ENCODE measurements at regions not wholly inside any gene's neighbourhood (a gene's known extent, or its start where the extent isn't known, plus 50 kb on each side); places are given as distances from the start of the nearest gene placed in this dataset.

DNA sequence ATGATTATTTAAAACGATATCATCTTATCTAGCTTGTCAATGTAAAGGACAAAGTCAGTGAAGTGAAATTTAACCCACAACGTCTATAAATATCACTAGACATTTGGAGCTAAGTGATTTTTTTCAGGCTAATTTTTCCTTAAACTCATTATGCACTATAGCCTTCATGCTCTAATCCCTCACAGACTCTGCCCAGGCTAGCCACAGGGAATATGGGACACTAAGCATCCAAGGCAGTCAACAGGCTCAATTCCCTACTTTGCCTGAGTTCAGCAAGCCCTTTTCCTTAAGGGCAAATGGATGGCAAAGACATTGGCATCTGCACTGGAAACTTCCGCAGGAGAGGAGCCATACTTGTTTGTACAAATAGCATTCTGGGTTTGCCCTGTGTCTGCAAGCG, 577.0 kb downstream of the LMO4 start:
- H3K9ac ChIP-seq (ENCODE audit: low read length): no peak overlapping the region
- no peaks in the 10 kb centered on the region for H3K9me3 ChIP-seq (ENCODE audit: low read length)
- no peak overlapping the region for H3K4me3 ChIP-seq (ENCODE audit: low read length)
- no peaks in the 10 kb centered on the region for H3K4me1 ChIP-seq (ENCODE audit: low read length)
- no peaks in the 10 kb centered on the region for H3K36me3 ChIP-seq (ENCODE audit: insufficient read depth, low read length)
- no peak overlapping the region for H3K27ac ChIP-seq (ENCODE audit: low read length)
- no peaks in the 10 kb centered on the region for H4K20me1 ChIP-seq (ENCODE audit: insufficient read depth, low read depth, low read length)
- no peaks in the 10 kb centered on the region for H3K27me3 ChIP-seq (ENCODE audit: low read length)
- H3K79me2 ChIP-seq (ENCODE audit: low read length): no peaks in the 10 kb centered on the region
- no peaks in the 10 kb centered on the region for H3K9me2 ChIP-seq (replicated peaks; ENCODE audit: insufficient read depth, low read length)
- H3K4me2 ChIP-seq (ENCODE audit: low read depth, low read length, poor library complexity, severe bottlenecking): no peak overlapping the region
- no peak for DNase-seq
- no peak overlapping the region for H2AFZ ChIP-seq (ENCODE audit: low read length)

DNA sequence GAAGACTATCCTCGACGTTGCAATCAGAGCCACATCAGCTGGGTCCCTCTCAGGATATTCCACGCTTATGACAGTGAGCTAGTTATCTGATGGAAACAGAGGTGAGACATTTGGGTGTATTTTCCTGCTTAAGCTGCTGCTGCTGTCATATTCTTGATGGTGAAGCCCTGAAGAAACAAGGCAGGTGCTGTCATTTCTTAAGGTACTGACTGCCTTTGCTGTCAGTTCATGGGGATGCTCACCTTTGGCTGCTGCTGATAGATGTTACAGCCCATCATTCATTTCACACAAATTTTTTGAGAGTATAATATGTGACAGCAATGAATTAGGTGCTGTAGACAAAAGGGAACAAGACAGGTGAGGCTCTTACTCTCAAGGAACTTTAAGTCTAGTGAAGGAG, 577.4 kb downstream of the LMO4 start:
- H3K9me2 ChIP-seq (replicated peaks; ENCODE audit: insufficient read depth, low read length): no peaks in the 10 kb centered on the region
- no peak overlapping the region for H3K27ac ChIP-seq (ENCODE audit: low read length)
- H3K4me2 ChIP-seq (ENCODE audit: low read depth, low read length, poor library complexity, severe bottlenecking): no peak overlapping the region
- H3K9ac ChIP-seq (ENCODE audit: low read length): no peak overlapping the region
- no peak overlapping the region for H3K4me3 ChIP-seq (ENCODE audit: low read length)
- no peak overlapping the region for H2AFZ ChIP-seq (ENCODE audit: low read length)
- no peak for DNase-seq
- H3K27me3 ChIP-seq (ENCODE audit: low read length): no peaks in the 10 kb centered on the region
- no peaks in the 10 kb centered on the region for H3K36me3 ChIP-seq (ENCODE audit: insufficient read depth, low read length)
- no peaks in the 10 kb centered on the region for H4K20me1 ChIP-seq (ENCODE audit: insufficient read depth, low read depth, low read length)
- H3K4me1 ChIP-seq (ENCODE audit: low read length): no peaks in the 10 kb centered on the region
- no peaks in the 10 kb centered on the region for H3K79me2 ChIP-seq (ENCODE audit: low read length)
- H3K9me3 ChIP-seq (ENCODE audit: low read length): no peaks in the 10 kb centered on the region

DNA sequence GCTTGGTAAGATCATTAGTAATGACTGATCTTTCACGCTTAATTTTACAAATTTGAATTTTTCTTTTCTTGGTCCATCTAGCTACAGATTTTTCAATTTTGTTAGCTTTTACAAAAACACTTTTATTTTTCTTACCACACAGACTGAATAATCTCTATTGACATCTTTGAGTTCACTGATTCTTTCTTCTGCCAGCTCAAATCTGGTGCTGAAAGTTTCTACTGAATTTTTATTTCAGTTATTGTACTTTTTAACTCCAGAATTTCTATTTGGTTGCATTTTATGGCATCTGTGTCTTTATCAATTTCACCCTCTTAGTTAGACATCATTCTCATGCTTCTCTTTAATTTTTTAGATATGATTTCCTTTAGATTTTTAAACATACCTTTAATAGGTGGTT, 584.7 kb downstream of the LMO4 start:
- no peak overlapping the region for H3K4me2 ChIP-seq (ENCODE audit: low read depth, low read length, poor library complexity, severe bottlenecking)
- H3K36me3 ChIP-seq (ENCODE audit: insufficient read depth, low read length): no peaks in the 10 kb centered on the region
- no peak overlapping the region for H3K9ac ChIP-seq (ENCODE audit: low read length)
- H4K20me1 ChIP-seq (ENCODE audit: insufficient read depth, low read depth, low read length): no peaks in the 10 kb centered on the region
- DNase-seq: no peak
- no peak overlapping the region for H3K4me3 ChIP-seq (ENCODE audit: low read length)
- H3K27me3 ChIP-seq (ENCODE audit: low read length): no peaks in the 10 kb centered on the region
- peaks cover 5% of the 10 kb centered on the region; the same call in 1 of the 2 replicates for H3K9me3 ChIP-seq (ENCODE audit: low read length)
- no peaks in the 10 kb centered on the region for H3K79me2 ChIP-seq (ENCODE audit: low read length)
- H3K27ac ChIP-seq (ENCODE audit: low read length): no peak overlapping the region
- H2AFZ ChIP-seq (ENCODE audit: low read length): no peak overlapping the region
- H3K4me1 ChIP-seq (ENCODE audit: low read length): no peaks in the 10 kb centered on the region
- H3K9me2 ChIP-seq (replicated peaks; ENCODE audit: insufficient read depth, low read length): no peaks in the 10 kb centered on the region

GRCh38 chr1:87914396-87914795, 585.7 kb downstream of the LMO4 start:
- H4K20me1 ChIP-seq (ENCODE audit: insufficient read depth, low read depth, low read length): no peaks in the 10 kb centered on the region
- H3K9me3 ChIP-seq (ENCODE audit: low read length): peaks cover 5% of the 10 kb centered on the region; the same call in 1 of the 2 replicates
- no peak overlapping the region for H2AFZ ChIP-seq (ENCODE audit: low read length)
- no peak overlapping the region for H3K4me2 ChIP-seq (ENCODE audit: low read depth, low read length, poor library complexity, severe bottlenecking)
- no peaks in the 10 kb centered on the region for H3K4me1 ChIP-seq (ENCODE audit: low read length)
- H3K79me2 ChIP-seq (ENCODE audit: low read length): no peaks in the 10 kb centered on the region
- no peak overlapping the region for H3K27ac ChIP-seq (ENCODE audit: low read length)
- no peaks in the 10 kb centered on the region for H3K36me3 ChIP-seq (ENCODE audit: insufficient read depth, low read length)
- DNase-seq: no peak
- no peak overlapping the region for H3K4me3 ChIP-seq (ENCODE audit: low read length)
- no peaks in the 10 kb centered on the region for H3K9me2 ChIP-seq (replicated peaks; ENCODE audit: insufficient read depth, low read length)
- no peak overlapping the region for H3K9ac ChIP-seq (ENCODE audit: low read length)
- no peaks in the 10 kb centered on the region for H3K27me3 ChIP-seq (ENCODE audit: low read length)

GRCh38 chr1:87915771-87916170, 587.1 kb downstream of the LMO4 start:
- Histone ChIP-seq H3K27ac (ENCODE audit: low read length) (no peak overlapping the region), H3K4me1 (ENCODE audit: low read length) (no peaks in the 10 kb centered on the region), H3K9me2 (replicated peaks; ENCODE audit: insufficient read depth, low read length) (no peaks in the 10 kb centered on the region), H3K9me3 (ENCODE audit: low read length) (peaks cover 5% of the 10 kb centered on the region; the same call in 1 of the 2 replicates), H3K4me3 (ENCODE audit: low read length) (no peak overlapping the region), H4K20me1 (ENCODE audit: insufficient read depth, low read depth, low read length) (no peaks in the 10 kb centered on the region), H3K9ac (ENCODE audit: low read length) (no peak overlapping the region), H3K36me3 (ENCODE audit: insufficient read depth, low read length) (no peaks in the 10 kb centered on the region), H3K4me2 (ENCODE audit: low read depth, low read length, poor library complexity, severe bottlenecking) (no peak overlapping the region), H3K79me2 (ENCODE audit: low read length) (no peaks in the 10 kb centered on the region), H2AFZ (ENCODE audit: low read length) (no peak overlapping the region), H3K27me3 (ENCODE audit: low read length) (no peaks in the 10 kb centered on the region)
- no peak for DNase-seq

GRCh38 chr1:87916965-87917364, 588.3 kb downstream of the LMO4 start:
- H2AFZ ChIP-seq (ENCODE audit: low read length): no peak overlapping the region
- no peaks in the 10 kb centered on the region for H3K79me2 ChIP-seq (ENCODE audit: low read length)
- H3K4me2 ChIP-seq (ENCODE audit: low read depth, low read length, poor library complexity, severe bottlenecking): no peak overlapping the region
- no peak for DNase-seq
- H3K27ac ChIP-seq (ENCODE audit: low read length): no peak overlapping the region
- peaks cover 5% of the 10 kb centered on the region; the same call in 1 of the 2 replicates for H3K9me3 ChIP-seq (ENCODE audit: low read length)
- H3K36me3 ChIP-seq (ENCODE audit: insufficient read depth, low read length): no peaks in the 10 kb centered on the region
- no peaks in the 10 kb centered on the region for H3K9me2 ChIP-seq (replicated peaks; ENCODE audit: insufficient read depth, low read length)
- no peaks in the 10 kb centered on the region for H3K27me3 ChIP-seq (ENCODE audit: low read length)
- H3K9ac ChIP-seq (ENCODE audit: low read length): no peak overlapping the region
- no peak overlapping the region for H3K4me3 ChIP-seq (ENCODE audit: low read length)
- H4K20me1 ChIP-seq (ENCODE audit: insufficient read depth, low read depth, low read length): no peaks in the 10 kb centered on the region
- H3K4me1 ChIP-seq (ENCODE audit: low read length): no peaks in the 10 kb centered on the region

DNA sequence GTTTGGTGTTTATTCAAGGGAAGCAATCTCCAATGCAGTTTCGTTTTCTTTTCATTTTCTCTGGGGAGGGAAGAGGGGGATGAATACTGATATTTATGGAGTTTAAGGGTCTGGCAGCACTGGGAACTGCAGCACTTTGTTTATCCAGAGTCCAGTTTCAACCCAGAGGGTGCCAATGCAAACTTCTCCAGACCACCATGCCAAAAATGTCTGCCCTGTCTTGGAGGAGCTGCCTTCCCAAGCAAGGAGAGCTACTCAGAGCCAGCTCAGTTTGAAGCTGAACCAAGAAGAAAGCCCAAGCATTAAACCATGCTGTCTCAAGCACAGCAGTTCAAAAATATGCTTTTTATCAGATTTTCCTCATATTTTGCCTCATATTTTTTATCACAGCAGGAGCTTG, 589.7 kb downstream of the LMO4 start:
- Histone ChIP-seq H3K27me3 (ENCODE audit: low read length) (no peaks in the 10 kb centered on the region), H4K20me1 (ENCODE audit: insufficient read depth, low read depth, low read length) (no peaks in the 10 kb centered on the region), H3K27ac (ENCODE audit: low read length) (no peak overlapping the region), H3K4me1 (ENCODE audit: low read length) (no peaks in the 10 kb centered on the region), H3K4me2 (ENCODE audit: low read depth, low read length, poor library complexity, severe bottlenecking) (no peak overlapping the region), H3K36me3 (ENCODE audit: insufficient read depth, low read length) (no peaks in the 10 kb centered on the region), H3K9ac (ENCODE audit: low read length) (no peak overlapping the region), H3K4me3 (ENCODE audit: low read length) (no peak overlapping the region), H3K9me3 (ENCODE audit: low read length) (no peaks in the 10 kb centered on the region), H3K79me2 (ENCODE audit: low read length) (no peaks in the 10 kb centered on the region), H3K9me2 (replicated peaks; ENCODE audit: insufficient read depth, low read length) (no peaks in the 10 kb centered on the region), H2AFZ (ENCODE audit: low read length) (no peak overlapping the region)
- DNase-seq: no peak

DNA sequence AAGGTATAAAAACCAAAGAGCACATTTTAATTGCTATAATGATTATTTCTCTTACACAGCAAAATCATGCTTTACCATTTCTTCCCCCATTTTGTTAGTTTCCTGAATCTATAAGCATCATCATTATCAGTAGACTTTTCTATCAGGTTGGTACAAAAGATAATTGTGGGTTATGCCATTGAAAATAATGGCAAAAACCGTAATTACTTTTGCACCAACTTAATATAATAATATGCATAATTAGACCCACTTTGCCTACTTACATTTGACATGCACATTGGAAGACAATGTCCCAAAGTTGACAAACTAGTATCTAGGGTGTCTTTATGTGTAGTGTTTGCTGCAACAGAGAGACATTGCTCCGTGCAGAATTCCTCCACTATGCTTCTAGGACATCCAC, 594.2 kb downstream of the LMO4 start:
- Histone ChIP-seq H3K9me3 (ENCODE audit: low read length) (no peaks in the 10 kb centered on the region), H3K27ac (ENCODE audit: low read length) (no peak overlapping the region), H3K4me2 (ENCODE audit: low read depth, low read length, poor library complexity, severe bottlenecking) (no peak overlapping the region), H3K79me2 (ENCODE audit: low read length) (no peaks in the 10 kb centered on the region), H3K27me3 (ENCODE audit: low read length) (no peaks in the 10 kb centered on the region), H3K4me3 (ENCODE audit: low read length) (no peak overlapping the region), H3K36me3 (ENCODE audit: insufficient read depth, low read length) (no peaks in the 10 kb centered on the region), H3K9ac (ENCODE audit: low read length) (no peak overlapping the region), H3K4me1 (ENCODE audit: low read length) (no peaks in the 10 kb centered on the region), H2AFZ (ENCODE audit: low read length) (no peak overlapping the region), H4K20me1 (ENCODE audit: insufficient read depth, low read depth, low read length) (no peaks in the 10 kb centered on the region), H3K9me2 (replicated peaks; ENCODE audit: insufficient read depth, low read length) (no peaks in the 10 kb centered on the region)
- DNase-seq: no peak
